Fibroblast of lung (primary cell): ENCODE measurements at regions not wholly inside any gene's neighbourhood (a gene's known extent, or its start where the extent isn't known, plus 50 kb on each side); places are given as distances from the start of the nearest gene placed in this dataset.

Experiments
- EZH2 ChIP-seq: IDR thresholded peaks from 2 replicates; pipeline ENCODE4 v1.5.1; 2012; ENCODE audit warnings: low read length, control low read depth, mild to moderate bottlenecking; ENCODE audit errors: missing control alignments
- TF ChIP-seq, protein P1 (sequence below), 2 donors: IDR thresholded peaks in 1 of 2; conservative IDR thresholded peaks in 1 of 2; 1 replicate in 1 of 2; 2 replicates in 1 of 2; pipeline ENCODE4 v1.5.1; 2011 to 2012; ENCODE audit warnings: low read length in 2 of 2, control low read depth in 1 of 2, inconsistent platforms in 1 of 2, low read depth in 1 of 2, mild to moderate bottlenecking in 1 of 2

DNA sequence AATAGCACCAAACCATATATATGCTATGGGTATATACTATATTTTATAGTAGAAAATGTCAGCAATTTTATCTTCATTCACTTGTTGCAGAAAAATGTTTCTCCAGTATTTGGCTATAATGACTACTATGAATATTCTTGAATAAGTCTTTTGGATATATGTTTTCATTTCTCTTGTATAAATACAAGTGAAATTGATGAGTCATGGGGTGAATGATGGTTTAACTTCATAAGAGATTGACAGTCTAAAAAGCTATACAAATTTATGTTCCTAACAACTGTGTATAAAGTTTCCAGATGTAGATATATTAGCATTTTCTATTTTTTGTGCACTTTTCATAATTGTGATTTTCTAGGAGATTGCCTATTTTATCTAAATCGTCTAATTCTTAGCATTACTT is 714.8 kb downstream of the TRHDE start:
- TF ChIP-seq, protein P1, sequence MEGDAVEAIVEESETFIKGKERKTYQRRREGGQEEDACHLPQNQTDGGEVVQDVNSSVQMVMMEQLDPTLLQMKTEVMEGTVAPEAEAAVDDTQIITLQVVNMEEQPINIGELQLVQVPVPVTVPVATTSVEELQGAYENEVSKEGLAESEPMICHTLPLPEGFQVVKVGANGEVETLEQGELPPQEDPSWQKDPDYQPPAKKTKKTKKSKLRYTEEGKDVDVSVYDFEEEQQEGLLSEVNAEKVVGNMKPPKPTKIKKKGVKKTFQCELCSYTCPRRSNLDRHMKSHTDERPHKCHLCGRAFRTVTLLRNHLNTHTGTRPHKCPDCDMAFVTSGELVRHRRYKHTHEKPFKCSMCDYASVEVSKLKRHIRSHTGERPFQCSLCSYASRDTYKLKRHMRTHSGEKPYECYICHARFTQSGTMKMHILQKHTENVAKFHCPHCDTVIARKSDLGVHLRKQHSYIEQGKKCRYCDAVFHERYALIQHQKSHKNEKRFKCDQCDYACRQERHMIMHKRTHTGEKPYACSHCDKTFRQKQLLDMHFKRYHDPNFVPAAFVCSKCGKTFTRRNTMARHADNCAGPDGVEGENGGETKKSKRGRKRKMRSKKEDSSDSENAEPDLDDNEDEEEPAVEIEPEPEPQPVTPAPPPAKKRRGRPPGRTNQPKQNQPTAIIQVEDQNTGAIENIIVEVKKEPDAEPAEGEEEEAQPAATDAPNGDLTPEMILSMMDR (conservative IDR thresholded peaks at IDR 0.05 in 1 of 2, IDR thresholded peaks at IDR 0.05 in 1 of 2; ENCODE audit: low read depth in 1 of 2, low read length in 2 of 2): no peak
- no peak for TF ChIP-seq EZH2
